ENCODE measurements at regions not wholly inside any gene's neighbourhood (a gene's known extent, or its start where the extent isn't known, plus 50 kb on each side); places are given as distances from the start of the nearest gene placed in this dataset.

DNA sequence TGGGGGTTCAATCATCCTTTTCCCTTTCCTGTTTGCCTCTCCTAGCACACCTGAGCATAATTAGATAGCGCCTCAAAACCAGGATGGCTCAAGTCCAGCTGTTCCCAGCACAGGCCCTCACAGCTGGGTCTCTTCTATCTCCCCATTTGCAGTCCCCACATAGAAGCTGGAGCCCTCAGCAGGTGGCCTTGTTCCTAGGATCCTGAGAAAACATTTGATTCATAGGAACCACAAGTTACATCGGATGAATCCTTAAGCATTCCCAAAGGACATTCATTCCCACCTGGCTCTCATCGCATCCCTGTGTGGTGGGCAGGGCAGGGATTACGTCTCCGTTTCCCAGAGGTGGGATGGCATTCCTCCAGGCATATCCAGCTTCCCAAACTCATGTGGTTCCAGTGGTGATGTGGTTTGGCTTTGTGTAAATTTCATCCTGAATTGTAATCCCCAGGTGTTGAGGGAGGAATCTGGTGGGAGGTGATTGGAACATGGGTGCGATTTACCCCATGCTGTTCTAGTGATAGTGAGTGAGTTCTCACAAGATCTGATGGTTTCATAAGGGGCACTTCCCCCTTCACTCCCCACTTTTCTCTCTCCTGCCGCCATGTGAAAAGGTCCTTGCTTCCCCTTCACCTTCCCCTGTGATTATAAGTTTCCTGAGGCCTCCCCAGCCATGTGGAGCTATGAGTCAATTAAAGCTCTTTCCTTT is 49.8 kb upstream of the LEP start:
- FAIRE-seq (no peak), DNase-seq (ENCODE audit: low read depth, low spot score) (no peak)
- H3K4me2 ChIP-seq (ENCODE audit: insufficient read depth, low read length) = no peak overlapping the region
- TF ChIP-seq POLR2A (IDR thresholded peaks at IDR 0.05; ENCODE audit: low read depth, low read length) = no peak
- TF ChIP-seq EZH2 (IDR thresholded peaks at IDR 0.05; ENCODE audit: borderline replicate concordance, low read depth, low read length, severe bottlenecking) = no peak
- TF ChIP-seq JUN (IDR thresholded peaks at IDR 0.05; ENCODE audit: borderline replicate concordance, insufficient read depth, insufficient read length, low read depth) = no peak
- TF ChIP-seq, protein P1, sequence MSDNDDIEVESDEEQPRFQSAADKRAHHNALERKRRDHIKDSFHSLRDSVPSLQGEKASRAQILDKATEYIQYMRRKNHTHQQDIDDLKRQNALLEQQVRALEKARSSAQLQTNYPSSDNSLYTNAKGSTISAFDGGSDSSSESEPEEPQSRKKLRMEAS (IDR thresholded peaks at IDR 0.05; ENCODE audit: insufficient read depth, insufficient read length) = no peak
- no peak for TF ChIP-seq MYC (IDR thresholded peaks at IDR 0.05; ENCODE audit: low read depth, low read length)
- TF ChIP-seq, protein P2, sequence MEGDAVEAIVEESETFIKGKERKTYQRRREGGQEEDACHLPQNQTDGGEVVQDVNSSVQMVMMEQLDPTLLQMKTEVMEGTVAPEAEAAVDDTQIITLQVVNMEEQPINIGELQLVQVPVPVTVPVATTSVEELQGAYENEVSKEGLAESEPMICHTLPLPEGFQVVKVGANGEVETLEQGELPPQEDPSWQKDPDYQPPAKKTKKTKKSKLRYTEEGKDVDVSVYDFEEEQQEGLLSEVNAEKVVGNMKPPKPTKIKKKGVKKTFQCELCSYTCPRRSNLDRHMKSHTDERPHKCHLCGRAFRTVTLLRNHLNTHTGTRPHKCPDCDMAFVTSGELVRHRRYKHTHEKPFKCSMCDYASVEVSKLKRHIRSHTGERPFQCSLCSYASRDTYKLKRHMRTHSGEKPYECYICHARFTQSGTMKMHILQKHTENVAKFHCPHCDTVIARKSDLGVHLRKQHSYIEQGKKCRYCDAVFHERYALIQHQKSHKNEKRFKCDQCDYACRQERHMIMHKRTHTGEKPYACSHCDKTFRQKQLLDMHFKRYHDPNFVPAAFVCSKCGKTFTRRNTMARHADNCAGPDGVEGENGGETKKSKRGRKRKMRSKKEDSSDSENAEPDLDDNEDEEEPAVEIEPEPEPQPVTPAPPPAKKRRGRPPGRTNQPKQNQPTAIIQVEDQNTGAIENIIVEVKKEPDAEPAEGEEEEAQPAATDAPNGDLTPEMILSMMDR (IDR thresholded peaks at IDR 0.05; ENCODE audit: extremely low read depth in 1 of 2, insufficient read depth in 1 of 2, low read depth in 1 of 2, low read length in 2 of 2) = no peak
- no peak for TF ChIP-seq GATA2 (IDR thresholded peaks at IDR 0.05; ENCODE audit: insufficient read depth, insufficient read length, low read depth, low read length)
- TF ChIP-seq FOS (IDR thresholded peaks at IDR 0.05; ENCODE audit: borderline replicate concordance, insufficient read depth, low read length) = no peak
- no peak for TF ChIP-seq POLR2AphosphoS5 (IDR thresholded peaks at IDR 0.05; ENCODE audit: insufficient read depth, low read depth, low read length)
- H3K4me1 ChIP-seq (ENCODE audit: control insufficient read depth, extremely low read depth, insufficient read depth, low read length) = no peaks in the 10 kb centered on the region
- H3K27ac ChIP-seq (ENCODE audit: insufficient read depth, low read depth, low read length) = no peak overlapping the region
- BruUV-seq (replicated peaks) = no TSS peak
- intact Hi-C loops (cut with micrococcal nuclease) = no loop called here
- no peak overlapping the region for H3K4me3 ChIP-seq (replicated peaks in 1 of 3; ENCODE audit: insufficient read depth in 1 of 3, low read depth in 1 of 3, low read length in 3 of 3)
- ChIA-PET POLR2A (no interaction called here), CTCF (interaction anchor here (0.9 to 1.4 kb wide), 4 partner anchors 9 to 1388 kb away, joined by 3 to 5 read pairs (median 4); no protein-coding TSS in a partner anchor)
- dilution Hi-C loops (cut with MboI; ENCODE audit: extremely low pct_ligation_motif_present, low sequenced_read_pairs) = no loop called here
- H3K9me3 ChIP-seq (replicated peaks; ENCODE audit: control insufficient read depth, insufficient read depth, low read length) = peaks cover 5% of the 10 kb centered on the region
- H4K20me1 ChIP-seq (replicated peaks; ENCODE audit: control insufficient read depth, extremely low read depth, insufficient read depth, low read length) = no peaks in the 10 kb centered on the region
- H3K36me3 ChIP-seq (ENCODE audit: control insufficient read depth in 2 of 2, extremely low read depth in 1 of 2, insufficient read depth in 2 of 2, low read length in 2 of 2) = no peaks in the 10 kb centered on the region
- H3K9me1 ChIP-seq (replicated peaks; ENCODE audit: control insufficient read depth, extremely low read depth, insufficient read depth, low read length) = no peaks in the 10 kb centered on the region
- H3K79me2 ChIP-seq (ENCODE audit: control insufficient read depth, insufficient read depth, low read length) = no peaks in the 10 kb centered on the region
- H3K9ac ChIP-seq (replicated peaks; ENCODE audit: extremely low read depth, insufficient read depth, low read length) = no peak overlapping the region
- peaks cover 13 to 20% of the 10 kb centered on the region in 2 experiments for H3K27me3 ChIP-seq (ENCODE audit: control insufficient read depth in 2 of 2, insufficient read depth in 2 of 2, low read length in 2 of 2)
- no peak overlapping the region for H2AFZ ChIP-seq (ENCODE audit: low read depth, low read length)
